ENCODE measurements at regions not wholly inside any gene's neighbourhood (a gene's known extent, or its start where the extent isn't known, plus 50 kb on each side); places are given as distances from the start of the nearest gene placed in this dataset.

DNA sequence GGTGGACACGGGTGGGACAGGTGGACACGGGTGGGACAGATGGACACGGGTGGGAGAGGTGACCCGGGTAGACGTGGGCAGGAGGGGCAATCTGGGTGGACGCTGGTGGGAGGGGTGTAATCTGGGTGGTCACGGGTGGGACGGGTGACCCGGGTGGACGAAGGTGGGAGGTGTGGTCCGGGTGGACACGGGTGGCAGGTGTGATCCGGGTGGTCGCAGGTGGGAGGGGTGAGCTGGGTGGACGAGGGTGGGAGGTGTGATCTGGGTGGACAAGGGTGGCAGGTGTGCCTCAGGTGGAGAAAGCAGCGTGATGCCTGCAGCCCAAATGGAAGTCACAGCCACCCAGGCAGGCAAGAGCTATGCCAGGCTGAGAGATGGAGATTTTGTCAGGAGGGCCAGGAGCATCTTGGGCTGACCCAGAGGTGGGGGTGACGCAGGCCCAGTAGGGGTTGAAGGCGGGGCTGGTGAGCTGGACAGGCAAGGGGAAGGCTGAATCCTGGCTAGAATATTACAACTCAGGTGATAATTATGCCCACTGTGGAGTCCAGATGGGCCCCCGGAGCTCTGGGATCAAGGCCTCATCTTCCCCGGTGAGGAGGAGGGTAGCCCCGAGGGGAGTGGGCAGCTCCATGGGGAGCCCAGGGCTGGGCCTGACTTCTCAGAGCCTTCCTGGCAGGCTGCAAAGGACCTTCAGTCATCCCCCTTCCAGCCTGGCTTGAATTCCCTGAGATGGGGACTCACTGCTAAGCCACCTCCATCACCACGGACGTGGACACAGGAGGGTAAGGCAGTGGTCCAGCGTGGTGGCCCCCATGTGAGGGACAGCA is 100.0 kb downstream of the ADRA2C start:
- peaks cover 0 to 98% (median 18%) of the 10 kb centered on the region in 7 donors for H3K27me3 ChIP-seq (replicated peaks in 1 of 7)

GRCh38 chr4:3866813-3867129 is 100.6 kb downstream of the ADRA2C start:
- WGBS, 5 donors = 81 to 94% (median 87%) methylated on average over 9 of the region's 9 CpGs
- H3K27ac ChIP-seq = no peak overlapping the region
- H3K36me3 ChIP-seq = no peaks in the 10 kb centered on the region
- TF ChIP-seq POLR2A (IDR thresholded peaks at IDR 0.05) = no peak
- TF ChIP-seq POLR2AphosphoS5 (IDR thresholded peaks at IDR 0.05) = no peak
- TF ChIP-seq, protein P1, sequence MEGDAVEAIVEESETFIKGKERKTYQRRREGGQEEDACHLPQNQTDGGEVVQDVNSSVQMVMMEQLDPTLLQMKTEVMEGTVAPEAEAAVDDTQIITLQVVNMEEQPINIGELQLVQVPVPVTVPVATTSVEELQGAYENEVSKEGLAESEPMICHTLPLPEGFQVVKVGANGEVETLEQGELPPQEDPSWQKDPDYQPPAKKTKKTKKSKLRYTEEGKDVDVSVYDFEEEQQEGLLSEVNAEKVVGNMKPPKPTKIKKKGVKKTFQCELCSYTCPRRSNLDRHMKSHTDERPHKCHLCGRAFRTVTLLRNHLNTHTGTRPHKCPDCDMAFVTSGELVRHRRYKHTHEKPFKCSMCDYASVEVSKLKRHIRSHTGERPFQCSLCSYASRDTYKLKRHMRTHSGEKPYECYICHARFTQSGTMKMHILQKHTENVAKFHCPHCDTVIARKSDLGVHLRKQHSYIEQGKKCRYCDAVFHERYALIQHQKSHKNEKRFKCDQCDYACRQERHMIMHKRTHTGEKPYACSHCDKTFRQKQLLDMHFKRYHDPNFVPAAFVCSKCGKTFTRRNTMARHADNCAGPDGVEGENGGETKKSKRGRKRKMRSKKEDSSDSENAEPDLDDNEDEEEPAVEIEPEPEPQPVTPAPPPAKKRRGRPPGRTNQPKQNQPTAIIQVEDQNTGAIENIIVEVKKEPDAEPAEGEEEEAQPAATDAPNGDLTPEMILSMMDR (IDR thresholded peaks at IDR 0.05 in 8 of 11, conservative IDR thresholded peaks at IDR 0.05 in 3 of 11) = no peak
- intact Hi-C loops (cut with DNase I; ENCODE audit: low total_unique reads) = no loop called here
- DNase-seq = peak; percentile 56
- H3K4me1 ChIP-seq = peaks cover 0 to 18% (median 8%) of the 10 kb centered on the region in 6 donors
- H3K4me3 ChIP-seq = no peak overlapping the region
- H3K27me3 ChIP-seq (replicated peaks in 1 of 7) = peaks cover 0 to 98% (median 23%) of the 10 kb centered on the region in 7 donors
- H3K9me3 ChIP-seq = peaks cover 0 to 4% (median 0%) of the 10 kb centered on the region in 8 donors

More for the DNA sequence above, 100.0 kb downstream of the ADRA2C start:
- Histone ChIP-seq H3K4me3 (no peak overlapping the region), H3K27ac (no peak overlapping the region), H3K4me1 (peaks cover 0 to 13% (median 3%) of the 10 kb centered on the region in 6 donors), H3K9me3 (peaks cover 0 to 4% (median 0%) of the 10 kb centered on the region in 8 donors), H3K36me3 (no peaks in the 10 kb centered on the region)
- 87 to 91% (median 89%) methylated on average over 24 of the region's 24 CpGs for WGBS, 5 donors
- DNase-seq = peak; percentile 64
- intact Hi-C loops (cut with DNase I; ENCODE audit: low total_unique reads) = no loop called here
- TF ChIP-seq POLR2AphosphoS5 (IDR thresholded peaks at IDR 0.05) (no peak), POLR2A (IDR thresholded peaks at IDR 0.05) (no peak)
- TF ChIP-seq, protein P1 (IDR thresholded peaks at IDR 0.05 in 8 of 11, conservative IDR thresholded peaks at IDR 0.05 in 3 of 11) = no peak

DNA sequence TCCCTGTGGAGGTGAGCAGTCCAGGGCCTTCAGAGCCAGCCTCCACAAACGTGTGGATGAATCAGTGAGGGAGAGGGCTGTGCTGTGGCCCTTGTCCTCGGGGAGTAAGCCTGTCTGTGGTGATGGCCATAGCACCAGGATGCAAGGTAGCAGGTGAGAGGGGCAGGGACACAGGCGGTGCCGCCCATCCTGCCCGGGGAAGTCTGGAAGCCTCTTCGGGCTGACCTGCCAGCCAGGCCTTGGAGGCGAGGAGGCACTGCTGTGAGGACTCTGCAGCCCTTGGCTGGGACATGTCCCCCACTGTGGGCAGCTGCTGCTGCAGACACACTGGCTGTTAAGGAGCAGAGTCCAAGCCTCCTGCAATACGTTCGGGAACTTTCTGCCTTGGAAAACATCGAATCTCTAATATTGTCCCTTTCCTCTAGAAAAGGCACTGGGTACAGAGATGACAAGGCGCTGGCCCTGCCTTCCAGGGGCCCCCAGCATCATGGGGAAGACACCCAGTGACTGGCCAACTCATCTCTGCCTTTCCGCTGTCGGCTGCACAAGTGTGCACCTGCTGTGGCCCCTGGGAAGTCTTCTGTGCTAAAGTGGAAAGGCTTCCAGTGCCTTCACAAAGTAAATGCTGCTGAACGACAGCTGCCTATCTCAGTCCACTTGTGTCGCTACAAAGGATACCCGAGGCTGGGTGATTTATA is 101.4 kb downstream of the ADRA2C start:
- WGBS, 5 donors = 83 to 94% (median 89%) methylated on average over 15 to 16 of the region's 16 CpGs
- TF ChIP-seq, protein P1 (IDR thresholded peaks at IDR 0.05 in 8 of 11, conservative IDR thresholded peaks at IDR 0.05 in 3 of 11) = no peak
- TF ChIP-seq POLR2AphosphoS5 (IDR thresholded peaks at IDR 0.05) = no peak
- TF ChIP-seq POLR2A (IDR thresholded peaks at IDR 0.05) = no peak

More for the DNA sequence above, 101.4 kb downstream of the ADRA2C start:
- DNase-seq = peak; percentile 71
- intact Hi-C loops (cut with DNase I; ENCODE audit: low total_unique reads) = no loop called here
- peaks cover 0 to 22% (median 12%) of the 10 kb centered on the region in 6 donors for H3K4me1 ChIP-seq
- H3K36me3 ChIP-seq = no peaks in the 10 kb centered on the region
- peaks cover 0 to 4% (median 0%) of the 10 kb centered on the region in 8 donors for H3K9me3 ChIP-seq
- no peak overlapping the region for H3K4me3 ChIP-seq
- H3K27me3 ChIP-seq (replicated peaks in 1 of 7) = peaks cover 0 to 98% (median 26%) of the 10 kb centered on the region in 7 donors
- H3K27ac ChIP-seq = no peak overlapping the region

Data from spleen (tissue), 11 donors.